Mesendoderm (in vitro differentiated cells): ENCODE measurements at regions not wholly inside any gene's neighbourhood (a gene's known extent, or its start where the extent isn't known, plus 50 kb on each side); places are given as distances from the start of the nearest gene placed in this dataset.

Source experiments
- DNase-seq: peaks from one replicate; pipeline ENCODE4 v3.0.0; 2013
- H2AK5ac ChIP-seq: 2 replicates; pipeline ENCODE4 v1.6.1; 2013; ENCODE audit warnings: low read length, inconsistent platforms
- H2BK120ac ChIP-seq: 2 replicates; pipeline ENCODE4 v1.6.1; 2013; ENCODE audit warnings: low read depth, mild to moderate bottlenecking, low read length, moderate library complexity, mixed read lengths
- H2BK15ac ChIP-seq: replicated peaks from 2 replicates; pipeline ENCODE4 v1.6.1; 2013; ENCODE audit warnings: low read depth, mild to moderate bottlenecking, moderate library complexity
- H2BK5ac ChIP-seq: 2 replicates; pipeline ENCODE4 v1.6.1; 2013; ENCODE audit warnings: low read length, inconsistent platforms
- H3K18ac ChIP-seq: 2 replicates; pipeline ENCODE4 v1.6.1; 2013; ENCODE audit warnings: mild to moderate bottlenecking, low read length, mixed read lengths
- H3K23ac ChIP-seq: one replicate; pipeline ENCODE4 v1.6.1; 2013; ENCODE audit warnings: low read length
- H3K27ac ChIP-seq: 2 replicates; pipeline ENCODE4 v1.5.1; 2013; ENCODE audit warnings: low read depth, mild to moderate bottlenecking, inconsistent platforms, low read length, moderate library complexity
- H3K27me3 ChIP-seq: 2 replicates; pipeline ENCODE4 v1.6.1; 2013; ENCODE audit warnings: low read length, control low read depth, mild to moderate bottlenecking, inconsistent platforms; ENCODE audit not compliant: insufficient read depth, poor library complexity
- H3K36me3 ChIP-seq: 2 replicates; pipeline ENCODE4 v1.6.1; 2013; ENCODE audit warnings: low read length, inconsistent platforms; ENCODE audit not compliant: control insufficient read depth, insufficient read depth
- H3K4ac ChIP-seq: one replicate; pipeline ENCODE4 v1.6.1; 2013; ENCODE audit warnings: low read depth, mild to moderate bottlenecking, low read length, moderate library complexity
- H3K4me1 ChIP-seq: 2 replicates; pipeline ENCODE4 v1.6.1; 2013; ENCODE audit warnings: low read depth, low read length, inconsistent platforms; ENCODE audit not compliant: control insufficient read depth
- H3K4me2 ChIP-seq: 2 replicates; pipeline ENCODE4 v1.6.1; 2013; ENCODE audit warnings: low read length
- H3K4me3 ChIP-seq: 2 replicates; pipeline ENCODE4 v1.5.1; 2013; ENCODE audit warnings: mild to moderate bottlenecking, low read length
- H3K56ac ChIP-seq: one replicate; pipeline ENCODE4 v1.6.1; 2013; ENCODE audit warnings: low read length
- H3K79me1 ChIP-seq: 2 replicates; pipeline ENCODE4 v1.6.1; 2013; ENCODE audit warnings: low read length, inconsistent platforms
- H3K79me2 ChIP-seq: 2 replicates; pipeline ENCODE4 v1.6.1; 2013; ENCODE audit warnings: mild to moderate bottlenecking, low read length; ENCODE audit not compliant: control insufficient read depth, insufficient read depth
- H3K9ac ChIP-seq: 2 replicates; pipeline ENCODE4 v1.6.1; 2013; ENCODE audit warnings: low read length, inconsistent platforms
- H4K5ac ChIP-seq: one replicate; pipeline ENCODE4 v1.6.1; 2013; ENCODE audit warnings: low read length
- H4K8ac ChIP-seq: one replicate; pipeline ENCODE4 v1.6.1; 2013; ENCODE audit warnings: low read depth, mild to moderate bottlenecking, control low read depth, low read length, moderate library complexity
- WGBS: extraction: QIAGEN DNeasy Blood & Tissue Kit; methylation state at CpG from one replicate; pipeline ENCODE4 v1.1.7; 2013; ENCODE audit warnings: low lambda C conversion rate, missing lambda C conversion rate; ENCODE audit not compliant: insufficient coverage; ENCODE audit errors: extremely low coverage; 5-methylcytosine and 5-hydroxymethylcytosine counted together

GRCh38 chr1:232207073-232207866, 422.7 kb downstream of the SIPA1L2 start:
- H2AK5ac ChIP-seq: no peak overlapping the region
- no peak overlapping the region for H2BK120ac ChIP-seq

GRCh38 chr1:232204269-232204668, 425.7 kb downstream of the SIPA1L2 start:
- H3K4me3 ChIP-seq: no peak overlapping the region
- no peak overlapping the region for H3K56ac ChIP-seq
- no peak overlapping the region for H3K4ac ChIP-seq
- no peaks in the 10 kb centered on the region for H3K79me2 ChIP-seq
- H3K23ac ChIP-seq: no peak overlapping the region
- H2BK15ac ChIP-seq: no peak overlapping the region
- H3K27me3 ChIP-seq: no peaks in the 10 kb centered on the region
- H3K79me1 ChIP-seq: no peaks in the 10 kb centered on the region
- H2AK5ac ChIP-seq: no peak overlapping the region
- no peak overlapping the region for H4K8ac ChIP-seq
- no peaks in the 10 kb centered on the region for H3K36me3 ChIP-seq
- no peak for DNase-seq
- no peak overlapping the region for H3K9ac ChIP-seq
- H3K4me2 ChIP-seq: no peak overlapping the region
- H2BK5ac ChIP-seq: no peak overlapping the region
- no peak overlapping the region for H2BK120ac ChIP-seq
- H3K4me1 ChIP-seq: peaks cover 6% of the 10 kb centered on the region
- no peak overlapping the region for H4K5ac ChIP-seq
- no peak overlapping the region for H3K27ac ChIP-seq
- no peak overlapping the region for H3K18ac ChIP-seq

More at GRCh38 chr1:232207073-232207866, 422.7 kb downstream of the SIPA1L2 start:
- no peaks in the 10 kb centered on the region for H3K79me2 ChIP-seq
- no peaks in the 10 kb centered on the region for H3K36me3 ChIP-seq
- H3K27ac ChIP-seq: no peak overlapping the region
- H3K23ac ChIP-seq: no peak overlapping the region
- H3K79me1 ChIP-seq: no peaks in the 10 kb centered on the region
- no peak overlapping the region for H2BK15ac ChIP-seq
- no peak overlapping the region for H3K4me3 ChIP-seq
- H3K4me1 ChIP-seq: peaks cover 8% of the 10 kb centered on the region
- H3K9ac ChIP-seq: no peak overlapping the region
- H4K5ac ChIP-seq: no peak overlapping the region
- peak; percentile 13 for DNase-seq
- H3K56ac ChIP-seq: no peak overlapping the region
- no peak overlapping the region for H4K8ac ChIP-seq
- H3K27me3 ChIP-seq: no peaks in the 10 kb centered on the region
- no peak overlapping the region for H3K18ac ChIP-seq
- WGBS: no CpG with 5 or more reads among the region's 8 CpGs
- no peak overlapping the region for H2BK5ac ChIP-seq
- no peak overlapping the region for H3K4ac ChIP-seq
- H3K4me2 ChIP-seq: no peak overlapping the region

- no peak overlapping the region for H3K4ac ChIP-seq
- no peak overlapping the region for H2BK120ac ChIP-seq
- H3K27ac ChIP-seq: no peak overlapping the region
- H2BK5ac ChIP-seq: no peak overlapping the region
- H3K79me1 ChIP-seq: no peaks in the 10 kb centered on the region
- H2BK15ac ChIP-seq: no peak overlapping the region
- no peak overlapping the region for H2AK5ac ChIP-seq
- DNase-seq: no peak
- H3K18ac ChIP-seq: no peak overlapping the region
- H3K79me2 ChIP-seq: no peaks in the 10 kb centered on the region
- H4K8ac ChIP-seq: no peak overlapping the region
- WGBS: no CpG with 5 or more reads among the region's 7 CpGs
- no peak overlapping the region for H3K23ac ChIP-seq
- no peak overlapping the region for H3K56ac ChIP-seq
- H3K9ac ChIP-seq: no peak overlapping the region
- no peaks in the 10 kb centered on the region for H3K36me3 ChIP-seq
- H3K27me3 ChIP-seq: no peaks in the 10 kb centered on the region
- H4K5ac ChIP-seq: no peak overlapping the region
- no peak overlapping the region for H3K4me3 ChIP-seq
- H3K4me1 ChIP-seq: no peaks in the 10 kb centered on the region
- H3K4me2 ChIP-seq: no peak overlapping the region
These were observed 428.9 kb downstream of the SIPA1L2 start for GRCh38 chr1:232201024-232201423.

GRCh38 chr1:232196042-232196441, 433.9 kb downstream of the SIPA1L2 start:
- H2AK5ac ChIP-seq: no peak overlapping the region

GRCh38 chr1:232194424-232194823, 435.5 kb downstream of the SIPA1L2 start:
- Histone ChIP-seq H2AK5ac (no peak overlapping the region), H3K4me2 (no peak overlapping the region), H4K5ac (no peak overlapping the region), H2BK15ac (no peak overlapping the region), H3K18ac (no peak overlapping the region), H2BK120ac (no peak overlapping the region), H3K27me3 (no peaks in the 10 kb centered on the region), H2BK5ac (no peak overlapping the region), H3K4ac (no peak overlapping the region), H3K9ac (no peak overlapping the region), H3K79me2 (no peaks in the 10 kb centered on the region), H3K36me3 (no peaks in the 10 kb centered on the region), H3K4me1 (no peaks in the 10 kb centered on the region), H3K79me1 (no peaks in the 10 kb centered on the region), H3K4me3 (no peak overlapping the region), H3K27ac (no peak overlapping the region), H3K23ac (no peak overlapping the region), H3K56ac (no peak overlapping the region), H4K8ac (no peak overlapping the region)
- WGBS: no CpG with 5 or more reads among the region's 1 CpG
- DNase-seq: no peak

More at GRCh38 chr1:232196042-232196441, 433.9 kb downstream of the SIPA1L2 start:
- Histone ChIP-seq H4K8ac (no peak overlapping the region), H3K4me1 (no peaks in the 10 kb centered on the region), H3K79me2 (no peaks in the 10 kb centered on the region), H3K56ac (no peak overlapping the region), H3K23ac (no peak overlapping the region), H3K4ac (no peak overlapping the region), H3K9ac (no peak overlapping the region), H4K5ac (no peak overlapping the region), H3K27ac (no peak overlapping the region), H3K36me3 (no peaks in the 10 kb centered on the region), H3K4me2 (no peak overlapping the region), H2BK15ac (no peak overlapping the region), H3K18ac (no peak overlapping the region), H3K27me3 (no peaks in the 10 kb centered on the region), H2BK120ac (no peak overlapping the region), H3K4me3 (no peak overlapping the region), H3K79me1 (no peaks in the 10 kb centered on the region), H2BK5ac (no peak overlapping the region)
- no peak for DNase-seq
- WGBS: no CpG with 5 or more reads among the region's 1 CpG

GRCh38 chr1:232193451-232193783, 436.5 kb downstream of the SIPA1L2 start:
- H3K18ac ChIP-seq: no peak overlapping the region
- no peak overlapping the region for H3K27ac ChIP-seq
- no peaks in the 10 kb centered on the region for H3K79me2 ChIP-seq
- no peak overlapping the region for H3K23ac ChIP-seq
- H3K4me3 ChIP-seq: no peak overlapping the region
- H2AK5ac ChIP-seq: no peak overlapping the region
- no peaks in the 10 kb centered on the region for H3K4me1 ChIP-seq
- H2BK15ac ChIP-seq: no peak overlapping the region
- H3K4ac ChIP-seq: no peak overlapping the region
- no peak overlapping the region for H3K56ac ChIP-seq
- H3K9ac ChIP-seq: no peak overlapping the region
- no peak for DNase-seq
- no peaks in the 10 kb centered on the region for H3K36me3 ChIP-seq
- H2BK120ac ChIP-seq: no peak overlapping the region
- H4K8ac ChIP-seq: no peak overlapping the region
- H2BK5ac ChIP-seq: no peak overlapping the region
- no peak overlapping the region for H3K4me2 ChIP-seq
- no peaks in the 10 kb centered on the region for H3K27me3 ChIP-seq
- no peak overlapping the region for H4K5ac ChIP-seq
- H3K79me1 ChIP-seq: no peaks in the 10 kb centered on the region
